GM19099 (cell line): ENCODE measurements at regions not wholly inside any gene's neighbourhood (a gene's known extent, or its start where the extent isn't known, plus 50 kb on each side); places are given as distances from the start of the nearest gene placed in this dataset.

ENCODE experiments used
- POLR2A ChIP-seq: IDR thresholded peaks from 3 replicates; pipeline ENCODE4 v1.6.1; 2011; ENCODE audit warnings: low read depth; ENCODE audit not compliant: insufficient read length; ENCODE audit errors: extremely low read depth

DNA sequence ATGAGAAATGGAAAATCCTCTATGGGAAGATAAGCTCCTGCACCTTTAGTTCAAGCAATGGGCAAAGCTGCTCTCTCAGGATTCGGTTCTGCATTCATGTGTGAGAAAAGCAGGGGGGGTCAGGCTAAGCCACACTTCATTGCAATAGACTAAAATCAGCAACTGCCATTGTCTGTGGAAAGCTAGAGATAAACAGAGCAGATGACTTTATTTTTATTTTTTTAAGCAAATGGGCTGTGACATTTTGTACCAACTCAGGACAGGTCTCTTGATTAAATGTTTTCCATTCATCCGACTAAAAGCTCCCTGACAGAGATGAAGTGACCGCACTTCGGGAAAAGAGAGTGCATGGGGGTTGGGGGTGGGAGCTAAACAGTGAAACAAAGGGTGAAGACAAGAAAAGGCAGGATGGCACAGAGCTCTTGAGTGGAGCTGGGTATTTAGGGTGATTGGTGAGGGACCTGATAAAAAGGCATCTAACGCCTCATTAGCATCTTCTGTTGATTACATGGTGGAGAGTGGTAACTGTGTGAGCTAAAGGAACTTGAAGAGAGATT, 987.4 kb downstream of the TUSC7 start:
- TF ChIP-seq POLR2A, result no peak

GRCh38 chr3:117699058-117699457, 989.5 kb downstream of the TUSC7 start:
- TF ChIP-seq POLR2A, result no peak

DNA sequence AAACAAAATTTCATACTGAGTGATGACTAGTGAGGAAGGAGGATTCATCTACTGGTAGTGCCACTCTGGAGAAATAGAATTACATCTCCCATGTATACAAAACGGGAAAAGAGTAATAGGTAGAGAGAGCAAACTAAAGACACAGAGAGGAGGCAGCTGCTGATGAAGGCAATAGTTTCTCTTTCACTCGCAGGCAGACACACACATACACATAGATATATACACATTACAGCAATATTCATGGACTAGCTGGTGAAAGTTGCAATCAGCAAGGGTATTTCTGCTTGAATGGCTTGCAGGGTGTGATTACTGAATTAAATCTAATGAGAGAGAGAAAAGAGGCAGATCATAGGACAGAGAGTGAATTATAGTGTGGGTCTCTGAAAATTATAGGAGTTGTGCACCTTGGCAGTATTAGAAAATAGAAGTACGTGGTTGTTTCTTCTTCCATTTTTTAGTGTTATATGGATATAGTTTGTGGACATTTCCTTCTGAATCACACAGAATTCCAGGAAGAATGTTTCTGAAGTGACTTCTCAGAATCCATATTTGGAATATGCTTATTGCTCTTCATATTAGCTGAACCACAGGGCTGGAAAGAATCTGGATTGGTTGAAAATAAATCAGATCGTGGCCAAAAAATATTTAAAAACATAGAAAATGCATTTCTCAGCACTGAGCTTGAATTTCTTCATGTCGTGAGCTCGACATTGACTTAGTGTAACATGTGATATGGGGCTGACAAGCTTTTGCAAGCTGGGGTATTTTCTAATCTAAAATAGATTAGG, 991.2 kb downstream of the TUSC7 start:
- no peak for TF ChIP-seq POLR2A

DNA sequence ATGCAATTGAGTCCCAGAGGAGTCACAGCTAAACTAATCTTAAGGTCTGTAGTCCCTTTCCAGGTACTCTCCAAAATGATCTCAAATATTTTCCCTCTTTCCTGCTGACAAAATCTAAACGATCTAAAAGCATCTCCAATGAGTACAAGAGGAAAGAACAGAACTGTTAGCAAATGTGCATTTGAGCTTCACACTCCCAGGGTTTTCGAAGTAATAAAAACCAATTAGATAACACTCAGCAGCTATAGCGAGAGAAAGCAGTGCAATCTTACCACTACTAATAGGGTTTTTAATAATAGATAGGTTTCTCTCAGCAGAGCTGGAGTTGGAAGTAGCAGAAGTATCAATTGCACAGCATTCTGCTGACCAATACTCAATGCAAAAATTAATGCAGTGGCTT, 995.4 kb downstream of the TUSC7 start:
- no peak for TF ChIP-seq POLR2A

DNA sequence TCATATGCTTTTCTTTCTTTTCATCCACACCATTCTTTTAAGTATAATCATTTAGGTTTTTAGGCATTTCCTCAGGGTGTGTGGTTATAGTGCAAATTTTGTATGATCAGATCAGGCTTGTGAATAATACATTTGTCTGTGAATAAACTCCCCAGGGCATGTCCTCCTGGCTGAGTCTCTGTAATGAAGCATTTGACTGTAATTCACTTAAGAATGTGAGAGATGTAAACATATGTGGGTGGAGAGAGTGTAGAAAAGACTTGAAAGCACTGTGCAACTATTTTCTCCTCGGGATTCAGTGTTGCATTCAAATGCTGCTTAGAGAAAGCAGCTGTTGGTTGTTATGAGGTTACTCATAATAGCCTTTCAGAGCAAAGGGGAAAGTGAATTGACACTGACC, 996.5 kb downstream of the TUSC7 start:
- TF ChIP-seq POLR2A, result no peak

DNA sequence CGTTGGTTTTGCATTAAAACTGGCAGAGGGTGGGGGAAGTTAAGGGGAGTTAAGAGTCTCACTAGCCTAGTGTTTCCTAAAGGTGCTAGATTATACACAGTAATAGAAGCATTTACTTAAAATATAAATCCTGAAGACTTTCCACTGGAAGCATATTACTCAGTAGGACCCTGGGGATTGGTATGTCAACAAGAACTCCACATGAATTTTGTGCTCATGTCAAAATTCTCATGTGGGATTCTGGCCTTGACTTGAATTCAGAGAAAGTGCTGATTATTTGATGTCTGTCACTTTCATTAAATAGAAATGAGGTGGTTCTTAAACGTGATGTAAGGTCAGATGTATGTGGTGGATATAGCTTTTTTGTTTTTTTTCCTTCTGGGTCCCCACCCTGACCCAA, 997.2 kb downstream of the TUSC7 start:
- no peak for TF ChIP-seq POLR2A

DNA sequence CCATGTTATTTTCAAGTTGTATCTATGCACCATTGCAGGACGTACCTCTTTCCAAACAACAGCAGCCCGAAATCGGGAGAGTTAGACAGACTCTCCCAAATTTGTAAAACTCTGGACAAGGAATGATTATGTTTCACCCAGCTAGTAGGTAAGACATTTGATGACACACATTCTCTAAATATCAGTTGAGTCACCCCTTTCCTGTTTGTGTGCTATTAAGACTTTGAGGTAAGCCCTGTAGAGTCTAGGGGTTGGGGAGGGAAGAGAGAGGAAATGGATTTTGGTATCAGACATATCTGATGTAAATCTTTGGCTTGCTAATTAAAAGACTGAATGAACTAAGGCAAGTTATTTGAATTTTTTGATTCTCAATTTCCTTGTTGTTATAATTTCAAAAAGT, 999.0 kb downstream of the TUSC7 start:
- TF ChIP-seq POLR2A, result no peak

DNA sequence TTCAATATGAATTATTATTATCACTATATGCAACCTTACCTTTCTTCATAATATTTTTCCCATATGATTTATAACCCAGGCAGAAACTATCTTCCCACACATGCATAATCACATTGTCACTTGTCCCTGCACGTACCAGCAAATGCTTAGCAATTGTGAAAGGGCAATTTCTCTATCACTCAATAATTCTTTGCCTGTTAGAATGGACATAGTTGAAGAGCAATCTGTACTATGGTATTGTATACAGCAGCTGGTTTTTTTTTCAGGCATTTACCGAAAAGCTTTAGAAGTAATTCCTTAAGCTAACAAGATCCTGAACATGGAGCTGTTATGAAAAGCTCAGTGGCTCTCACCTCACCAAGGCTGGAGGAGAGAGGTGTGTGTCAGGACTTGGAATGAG, 999.5 kb downstream of the TUSC7 start:
- no peak for TF ChIP-seq POLR2A

- no peak for TF ChIP-seq POLR2A
Measured at GRCh38 chr3:117710501-117710900, 1000.9 kb downstream of the TUSC7 start.

GRCh38 chr3:117719316-117719926, 1009.8 kb downstream of the TUSC7 start:
- TF ChIP-seq POLR2A, result no peak

DNA sequence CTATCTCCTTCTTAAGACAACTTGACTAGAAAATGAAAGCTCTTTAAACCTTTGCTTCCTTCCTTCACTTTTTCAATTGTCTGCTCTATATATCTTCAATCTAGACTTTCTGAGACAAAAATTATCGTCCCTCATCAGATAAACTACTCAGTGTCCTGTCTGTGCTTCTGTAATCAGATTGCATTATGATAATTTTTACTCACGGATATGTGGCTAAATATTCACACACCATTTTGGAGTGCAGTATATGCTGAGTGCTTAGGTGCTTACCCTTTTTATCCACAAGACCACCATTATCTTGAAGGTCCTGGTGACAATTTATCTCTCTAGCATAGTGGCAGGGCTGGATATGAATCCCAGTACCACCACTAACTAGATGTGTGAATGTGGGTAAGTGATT, 1012.3 kb downstream of the TUSC7 start:
- no peak for TF ChIP-seq POLR2A

- TF ChIP-seq POLR2A, result no peak
Measured at GRCh38 chr3:117722856-117723255, 1013.3 kb downstream of the TUSC7 start.

DNA sequence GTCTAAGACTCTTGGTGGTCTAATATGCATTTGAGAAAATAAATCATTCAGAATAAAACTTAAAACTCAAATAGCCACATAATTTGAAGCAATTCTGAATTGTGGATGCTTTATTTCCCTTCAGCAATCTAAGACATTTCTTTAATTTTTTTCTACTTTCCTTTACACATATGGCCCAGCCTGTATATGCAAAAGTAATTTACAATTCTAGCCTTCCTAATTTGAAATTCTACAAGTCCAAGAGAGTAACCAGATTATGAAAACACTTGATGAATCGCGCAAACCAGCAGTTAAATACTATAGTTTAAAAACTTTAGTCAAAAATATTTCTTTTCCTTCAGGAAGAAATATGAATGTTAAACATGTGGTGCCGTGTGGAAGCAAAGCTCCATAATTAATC, 1014.2 kb downstream of the TUSC7 start:
- no peak for TF ChIP-seq POLR2A

- TF ChIP-seq POLR2A, result no peak
Measured at GRCh38 chr3:117725314-117725713, 1015.7 kb downstream of the TUSC7 start.

DNA sequence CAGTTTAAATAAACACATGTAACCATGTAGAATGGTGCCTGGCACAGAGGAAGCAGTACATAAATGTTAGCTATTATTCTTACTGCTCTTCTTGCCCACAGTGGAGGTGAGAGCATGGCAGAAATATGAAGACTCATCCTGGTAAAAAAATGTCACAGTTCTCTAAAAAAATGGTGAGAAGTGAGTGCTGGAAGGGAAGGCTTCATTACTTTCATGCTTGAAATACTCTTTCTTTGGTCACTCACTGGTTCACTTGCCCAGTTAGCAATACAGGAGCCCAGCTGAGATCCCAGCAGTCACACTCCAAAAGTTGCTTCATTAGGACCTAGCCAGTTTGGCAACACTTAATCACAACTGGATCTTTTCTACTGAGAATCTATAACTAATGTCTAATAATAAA, 1017.2 kb downstream of the TUSC7 start:
- TF ChIP-seq POLR2A, result no peak

DNA sequence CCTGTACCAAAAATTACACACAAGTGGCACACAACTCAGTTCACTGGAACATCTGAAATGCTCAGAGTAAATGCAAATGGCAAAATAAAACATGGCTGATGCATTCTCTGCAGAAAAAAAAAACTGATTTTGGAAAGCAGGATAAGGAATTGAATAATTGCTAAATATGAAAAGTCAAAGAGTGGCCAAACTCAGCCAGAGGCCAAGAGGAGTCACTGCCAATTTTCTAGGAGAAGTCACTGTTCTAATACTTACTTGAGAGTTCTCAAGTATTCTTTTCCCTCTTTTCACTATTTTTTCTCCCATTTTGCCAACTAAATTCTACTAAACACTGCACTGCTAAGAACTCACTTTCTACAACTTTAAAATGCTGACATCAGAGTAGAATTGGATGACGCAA, 1018.6 kb downstream of the TUSC7 start:
- TF ChIP-seq POLR2A, result no peak
